Smooth muscle cell (in vitro differentiated cells): ENCODE measurements at regions not wholly inside any gene's neighbourhood (a gene's known extent, or its start where the extent isn't known, plus 50 kb on each side); places are given as distances from the start of the nearest gene placed in this dataset.

ENCODE experiments used
- DNase-seq: peaks from one replicate; lab custom pipeline; 2025; ENCODE audit not compliant: unreplicated experiment; lab: John Stamatoyannopoulos, UW
- H2AFZ ChIP-seq: fragments of 200-600 bp; sonication (generic); 2 replicates; pipeline ENCODE4 v1.6.0; 2016; ENCODE audit warnings: antibody characterized with exemption, low read depth, mild to moderate bottlenecking
- H3F3A ChIP-seq: fragments of 200-600 bp; sonication (generic); 2 replicates; pipeline ENCODE4 v1.6.0; 2017; ENCODE audit warnings: antibody characterized with exemption, low read depth
- H3K27ac ChIP-seq: fragments of 200-600 bp; sonication (generic); 2 replicates; pipeline ENCODE4 v1.5.1; 2016; ENCODE audit warnings: low read depth, mild to moderate bottlenecking
- H3K27me3 ChIP-seq: fragments of 200-600 bp; sonication (generic); 2 replicates; pipeline ENCODE4 v1.6.1; 2016; ENCODE audit warnings: low read depth, mild to moderate bottlenecking
- H3K36me3 ChIP-seq: fragments of 200-600 bp; sonication (generic); 2 replicates; pipeline ENCODE4 v1.5.1; 2016; ENCODE audit warnings: low read depth
- H3K4me1 ChIP-seq: fragments of 200-600 bp; sonication (generic); 2 replicates; pipeline ENCODE4 v1.5.1; 2016; ENCODE audit warnings: low read depth
- H3K4me2 ChIP-seq: fragments of 200-600 bp; sonication (generic); 2 replicates; pipeline ENCODE4 v1.6.0; 2016; ENCODE audit warnings: mild to moderate bottlenecking
- H3K4me3 ChIP-seq: fragments of 200-600 bp; sonication (generic); 2 replicates; pipeline ENCODE4 v1.5.1; 2016; ENCODE audit warnings: mild to moderate bottlenecking
- H3K79me2 ChIP-seq: fragments of 200-600 bp; sonication (generic); 2 replicates; pipeline ENCODE4 v1.6.0; 2016; ENCODE audit warnings: low read depth, mild to moderate bottlenecking
- H3K9ac ChIP-seq: fragments of 200-600 bp; sonication (generic); 2 replicates; pipeline ENCODE4 v1.6.0; 2016; ENCODE audit warnings: low read depth
- H3K9me3 ChIP-seq: fragments of 200-600 bp; sonication (generic); replicated peaks from 2 replicates; pipeline ENCODE4 v1.5.1; 2016; ENCODE audit warnings: low read depth
- H4K20me1 ChIP-seq: fragments of 200-600 bp; sonication (generic); 2 replicates; pipeline ENCODE4 v1.6.0; 2016; ENCODE audit warnings: low read depth
- CTCF ChIP-seq: fragments of 200-600 bp; sonication (generic); IDR thresholded peaks from 2 replicates; pipeline ENCODE4 v1.5.1; 2017; ENCODE audit warnings: borderline replicate concordance, mild to moderate bottlenecking, antibody characterized with exemption; ENCODE audit not compliant: insufficient read depth, poor library complexity, severe bottlenecking
- WGBS: methylation state at CpG from one replicate; pipeline ENCODE4 v1.1.7; 2016; ENCODE audit warnings: low lambda C conversion rate; 5-methylcytosine and 5-hydroxymethylcytosine counted together

- peak overlapping the region; percentile 8 for H3K4me2 ChIP-seq
- WGBS: 56% methylated on average over 2 of the region's 2 CpGs
- no peaks in the 10 kb centered on the region for H3K9me3 ChIP-seq
- TF ChIP-seq CTCF: no peak
- H3K79me2 ChIP-seq: no peaks in the 10 kb centered on the region
- no peaks in the 10 kb centered on the region for H3F3A ChIP-seq
- H3K9ac ChIP-seq: no peak overlapping the region
- no peak for DNase-seq
- no peak overlapping the region for H3K27ac ChIP-seq
- peak overlapping the region; percentile 64 for H2AFZ ChIP-seq
- H3K27me3 ChIP-seq: no peaks in the 10 kb centered on the region
- H3K4me1 ChIP-seq: no peaks in the 10 kb centered on the region
- H3K4me3 ChIP-seq: no peak overlapping the region
- no peaks in the 10 kb centered on the region for H3K36me3 ChIP-seq
- H4K20me1 ChIP-seq: no peaks in the 10 kb centered on the region
These were observed 1020.7 kb upstream of the CELF4 start for GRCh38 chr18:38586327-38586726.

- 17% methylated on average over 1 of the region's 1 CpG for WGBS
- no peaks in the 10 kb centered on the region for H4K20me1 ChIP-seq
- no peaks in the 10 kb centered on the region for H3F3A ChIP-seq
- no peak overlapping the region for H3K4me2 ChIP-seq
- no peaks in the 10 kb centered on the region for H3K9me3 ChIP-seq
- no peaks in the 10 kb centered on the region for H3K36me3 ChIP-seq
- H3K27ac ChIP-seq: no peak overlapping the region
- H3K27me3 ChIP-seq: no peaks in the 10 kb centered on the region
- H3K4me1 ChIP-seq: no peaks in the 10 kb centered on the region
- DNase-seq: no peak
- no peak overlapping the region for H2AFZ ChIP-seq
- TF ChIP-seq CTCF: no peak
- H3K79me2 ChIP-seq: no peaks in the 10 kb centered on the region
- no peak overlapping the region for H3K4me3 ChIP-seq
- no peak overlapping the region for H3K9ac ChIP-seq
These were observed 1014.2 kb upstream of the CELF4 start for GRCh38 chr18:38579764-38580163.

GRCh38 chr18:38576916-38577315, 1011.3 kb upstream of the CELF4 start:
- no peaks in the 10 kb centered on the region for H3K27me3 ChIP-seq
- no peak overlapping the region for H3K9ac ChIP-seq
- H4K20me1 ChIP-seq: no peaks in the 10 kb centered on the region
- 96% methylated on average over 4 of the region's 4 CpGs for WGBS
- TF ChIP-seq CTCF: no peak
- H3K9me3 ChIP-seq: no peaks in the 10 kb centered on the region
- H3K36me3 ChIP-seq: no peaks in the 10 kb centered on the region
- no peak overlapping the region for H3K4me2 ChIP-seq
- H3K27ac ChIP-seq: no peak overlapping the region
- H3K4me3 ChIP-seq: no peak overlapping the region
- no peaks in the 10 kb centered on the region for H3F3A ChIP-seq
- H3K79me2 ChIP-seq: no peaks in the 10 kb centered on the region
- H2AFZ ChIP-seq: no peak overlapping the region
- no peak for DNase-seq
- no peaks in the 10 kb centered on the region for H3K4me1 ChIP-seq

- no peak overlapping the region for H2AFZ ChIP-seq
- H4K20me1 ChIP-seq: no peaks in the 10 kb centered on the region
- no peaks in the 10 kb centered on the region for H3K9me3 ChIP-seq
- no peaks in the 10 kb centered on the region for H3K79me2 ChIP-seq
- no peak for DNase-seq
- TF ChIP-seq CTCF: no peak
- WGBS: 97% methylated on average over 1 of the region's 1 CpG
- no peaks in the 10 kb centered on the region for H3K36me3 ChIP-seq
- no peak overlapping the region for H3K4me3 ChIP-seq
- H3K9ac ChIP-seq: no peak overlapping the region
- no peak overlapping the region for H3K27ac ChIP-seq
- H3K27me3 ChIP-seq: no peaks in the 10 kb centered on the region
- H3K4me2 ChIP-seq: no peak overlapping the region
- H3K4me1 ChIP-seq: no peaks in the 10 kb centered on the region
- H3F3A ChIP-seq: no peaks in the 10 kb centered on the region
These were observed 1010.8 kb upstream of the CELF4 start for GRCh38 chr18:38576349-38576748.
